GM12878 (cell line): ENCODE measurements at regions not wholly inside any gene's neighbourhood (a gene's known extent, or its start where the extent isn't known, plus 50 kb on each side); places are given as distances from the start of the nearest gene placed in this dataset.

ENCODE experiments used
- ATAC-seq: fragments of 200-7000 bp; cut with Tn5 transposase; 3 replicates; pipeline ENCODE4 v1.9.1; 2020; ENCODE audit warnings: mild to moderate bottlenecking, moderate library complexity
- BruUV-seq: library from RNA; stranded (reverse); fragments of 400-500 nt; replicated peaks from 2 replicates; lab custom pipeline; 2021; lab: Mats Ljungman, UMichigan
- CTCF ChIA-PET: fragments of 300-600 bp; sonication (Branson Sonifier 250); formaldehyde crosslinking; extraction: SDS; loops from one replicate; lab custom pipeline; 2021; ENCODE audit warnings: inconsistent platforms; lab: Yijun Ruan, JAX
- POLR2A ChIA-PET: fragments of 350-600 bp; formaldehyde crosslinking; extraction: SDS; loops from one replicate; lab custom pipeline; 2021; ENCODE audit warnings: inconsistent platforms; lab: Charles Lee
- RAD21 ChIA-PET: fragments of 300-600 bp; sonication (Branson Sonifier 250); formaldehyde crosslinking; loops from one replicate; lab custom pipeline; 2023; ENCODE audit warnings: antibody characterized with exemption; ENCODE audit not compliant: unreplicated experiment; lab: Charles Lee
- SMC1A ChIA-PET: fragments of 300-600 bp; sonication (Branson Sonifier 250); formaldehyde crosslinking; loops from one replicate; lab custom pipeline; 2023; ENCODE audit not compliant: unreplicated experiment, uncharacterized antibody; lab: Charles Lee
- DNase-seq: peaks from one replicate; pipeline ENCODE4 v3.0.0-alpha.2; 2011; ENCODE audit warnings: low read depth, low spot score
- FAIRE-seq: peaks from 3 replicates; lab custom pipeline; 2011; peaks lifted over from hg19 to GRCh38; lab: Jason Lieb, UNC
- H2AFZ ChIP-seq: 2 replicates; pipeline ENCODE4 v1.6.0; 2011; ENCODE audit warnings: low read depth, low read length, control low read depth; ENCODE audit not compliant: control insufficient read depth
- H3K27ac ChIP-seq: 2 replicates; pipeline ENCODE4 v1.5.1; 2011; ENCODE audit warnings: control low read depth; ENCODE audit not compliant: control insufficient read depth, insufficient read depth
- H3K27me3 ChIP-seq, 2 experiments: replicated peaks in 1 of 2; 2 replicates each; pipeline versions ENCODE4 v1.6.0 to v1.6.1; 2011; ENCODE audit warnings: low read length in 1 of 2; ENCODE audit not compliant: control insufficient read depth in 2 of 2, insufficient read depth in 2 of 2
- H3K36me3 ChIP-seq, 2 experiments: 2 replicates each; pipeline ENCODE4 v1.5.1; 2011; ENCODE audit warnings: low read length in 1 of 2; ENCODE audit not compliant: control insufficient read depth in 2 of 2, insufficient read depth in 2 of 2
- H3K4me1 ChIP-seq: 2 replicates; pipeline ENCODE4 v1.6.1; 2011; ENCODE audit warnings: mild to moderate bottlenecking, low read length, moderate library complexity, mixed read lengths; ENCODE audit not compliant: control insufficient read depth, insufficient read depth
- H3K4me2 ChIP-seq: 2 replicates; pipeline ENCODE4 v1.6.0; 2011; ENCODE audit warnings: control low read depth; ENCODE audit not compliant: control insufficient read depth, insufficient read depth
- H3K4me3 ChIP-seq: fragments of 200-600 bp; sonication (generic); 2 replicates; pipeline ENCODE4 v1.5.1; 2016
- H3K79me2 ChIP-seq: 2 replicates; pipeline ENCODE4 v1.6.0; 2011; ENCODE audit warnings: low read length; ENCODE audit not compliant: control insufficient read depth, insufficient read depth
- H3K9ac ChIP-seq: 2 replicates; pipeline ENCODE4 v1.8.0; 2011; ENCODE audit warnings: low read length, control low read depth, mixed read lengths; ENCODE audit not compliant: control insufficient read depth, insufficient read depth
- H3K9me3 ChIP-seq: replicated peaks from 3 replicates; pipeline ENCODE4 v1.5.1; 2011; ENCODE audit warnings: mild to moderate bottlenecking, low read length; ENCODE audit not compliant: control insufficient read depth, insufficient read depth
- H4K20me1 ChIP-seq: 2 replicates; pipeline ENCODE4 v1.6.0; 2011; ENCODE audit not compliant: control insufficient read depth, insufficient read depth
- CREB1 ChIP-seq: IDR thresholded peaks from 2 replicates; pipeline ENCODE4 v1.6.1; 2012; ENCODE audit warnings: low read depth, mild to moderate bottlenecking, inconsistent platforms
- EGR1 ChIP-seq, 2 experiments: IDR thresholded peaks; 1 replicate in 1 of 2; 2 replicates in 1 of 2; pipeline ENCODE4 v1.6.1; 2011 to 2012; ENCODE audit warnings: low read depth in 2 of 2, low read length in 2 of 2, borderline replicate concordance in 1 of 2, mild to moderate bottlenecking in 1 of 2, moderate library complexity in 1 of 2
- EP300 ChIP-seq, 2 experiments: fragments of 150-350 bp in 1 of 2; IDR thresholded peaks; 2 replicates each; pipeline ENCODE4 v1.6.1; 2011 to 2012; ENCODE audit warnings: low read depth in 2 of 2, low read length in 2 of 2, borderline replicate concordance in 1 of 2, improper control_type of control experiment in 1 of 2, inconsistent platforms in 1 of 2; ENCODE audit not compliant: control insufficient read depth in 1 of 2
- MEF2A ChIP-seq: IDR thresholded peaks from 2 replicates; pipeline ENCODE4 v1.6.1; 2011; ENCODE audit warnings: low read depth, mild to moderate bottlenecking, low read length, moderate library complexity; ENCODE audit not compliant: insufficient read depth
- NFYA ChIP-seq: IDR thresholded peaks from 2 replicates; pipeline ENCODE4 v1.6.1; 2011; ENCODE audit warnings: low read depth, mild to moderate bottlenecking, low read length, improper control_type of control experiment, borderline replicate concordance
- NR2C1 ChIP-seq: fragments of 450-650 bp; IDR thresholded peaks from 2 replicates; pipeline ENCODE4 v1.6.1; 2017; ENCODE audit warnings: antibody characterized with exemption, mild to moderate bottlenecking, moderate library complexity
- NR2C2 ChIP-seq: IDR thresholded peaks from 2 replicates; pipeline ENCODE4 v1.6.1; 2011; ENCODE audit warnings: borderline replicate concordance, low read depth; ENCODE audit not compliant: control insufficient read depth, insufficient read length
- PKNOX1 ChIP-seq: fragments of 450-650 bp; IDR thresholded peaks from 2 replicates; pipeline ENCODE4 v1.6.1; 2016; ENCODE audit warnings: mild to moderate bottlenecking
- RCOR1 ChIP-seq: conservative IDR thresholded peaks from 2 replicates; pipeline ENCODE4 v1.6.1; 2012; ENCODE audit warnings: low read depth, low read length, improper control_type of control experiment
- STAT1 ChIP-seq: fragments of 450-650 bp; conservative IDR thresholded peaks from 2 replicates; pipeline ENCODE4 v1.6.1; 2014; ENCODE audit warnings: antibody characterized with exemption, mild to moderate bottlenecking
- ZBTB4 ChIP-seq: fragments of 450-650 bp; formaldehyde crosslinking; IDR thresholded peaks from 2 replicates; pipeline ENCODE4 v1.4.0; 2022; ENCODE audit warnings: mild to moderate bottlenecking, moderate library complexity
- ZNF217 ChIP-seq: fragments of 450-650 bp; IDR thresholded peaks from 2 replicates; pipeline ENCODE4 v1.6.1; 2017; ENCODE audit warnings: antibody characterized with exemption, mild to moderate bottlenecking
- ZNF24 ChIP-seq: fragments of 450-650 bp; IDR thresholded peaks from 2 replicates; pipeline ENCODE4 v1.6.1; 2017; ENCODE audit warnings: antibody characterized with exemption, mild to moderate bottlenecking
- ZNF687 ChIP-seq: fragments of 450-650 bp; IDR thresholded peaks from 2 replicates; pipeline ENCODE4 v1.6.1; 2017; ENCODE audit warnings: mild to moderate bottlenecking, moderate library complexity
- WGBS: methylation state at CpG from one replicate; pipeline ENCODE4 v1.1.6; 2016; ENCODE audit warnings: low lambda C conversion rate; ENCODE audit not compliant: insufficient replicate concordance, insufficient coverage; ENCODE audit errors: missing lambda C conversion rate; 5-methylcytosine and 5-hydroxymethylcytosine counted together
- in situ Hi-C: fragments of 300-500 bp; cut with MboI; formaldehyde crosslinking; loops from 9 replicates; pipeline ENCODE4 v1.14.3; 2018; ENCODE audit warnings: mixed read lengths
- intact Hi-C: fragments of 100-400 bp; cut with micrococcal nuclease; formaldehyde crosslinking; loops from one replicate; pipeline ENCODE4 v1.14.2; 2022; ENCODE audit not compliant: unreplicated experiment
- TF ChIP-seq, protein P1 (sequence below): IDR thresholded peaks from 2 replicates; pipeline ENCODE4 v1.6.1; 2012; ENCODE audit warnings: low read depth, low read length, improper control_type of control experiment

- ChIA-PET POLR2A (no interaction called here), RAD21 (no interaction called here), CTCF (interaction anchor here (1.2 kb wide), 1 partner anchor 367 kb away, joined by 3 read pairs; no protein-coding TSS in a partner anchor), SMC1A (interaction anchor here (1.5 kb wide), 1 partner anchor 11 kb away, joined by 7 read pairs; no protein-coding TSS in a partner anchor)
- H2AFZ ChIP-seq = no peak overlapping the region
- no TSS peak for BruUV-seq
- no peaks in the 10 kb centered on the region for H3K4me1 ChIP-seq
- in situ Hi-C loops (no loop called here), intact Hi-C loops (no loop called here)
- FAIRE-seq = no peak
- no peak overlapping the region for H3K4me3 ChIP-seq
- no peaks in the 10 kb centered on the region for H4K20me1 ChIP-seq
- peaks cover 0 to 8% of the 10 kb centered on the region in 2 experiments; a peak in 2 of 4 replicates for H3K27me3 ChIP-seq
- H3K9ac ChIP-seq = no peak overlapping the region
- peaks cover 2% of the 10 kb centered on the region; the same call in 1 of the 3 replicates for H3K9me3 ChIP-seq
- WGBS = 0% methylated on average over 2 of the region's 2 CpGs
- no peak overlapping the region for H3K27ac ChIP-seq
- ATAC-seq = no peak
- H3K4me2 ChIP-seq = no peak overlapping the region
- no peak for DNase-seq
- no peaks in the 10 kb centered on the region for H3K36me3 ChIP-seq
- no peaks in the 10 kb centered on the region for H3K79me2 ChIP-seq
- TF ChIP-seq NR2C2 (no peak), EP300 (IDR thresholded peaks at IDR 0.05; ENCODE audit: borderline replicate concordance in 1 of 2, control insufficient read depth in 1 of 2, low read depth in 2 of 2, low read length in 2 of 2) (no peak), ZNF687 (no peak), EGR1 (IDR thresholded peaks at IDR 0.05; ENCODE audit: borderline replicate concordance in 1 of 2, low read depth in 2 of 2, low read length in 2 of 2) (no peak), RCOR1 (no peak), PKNOX1 (no peak), NR2C1 (no peak), ZNF217 (no peak), CREB1 (no peak), NFYA (no peak), ZNF24 (no peak), MEF2A (no peak), STAT1 (no peak), ZBTB4 (CRISPR knock-in tag) (no peak)
- TF ChIP-seq, protein P1, sequence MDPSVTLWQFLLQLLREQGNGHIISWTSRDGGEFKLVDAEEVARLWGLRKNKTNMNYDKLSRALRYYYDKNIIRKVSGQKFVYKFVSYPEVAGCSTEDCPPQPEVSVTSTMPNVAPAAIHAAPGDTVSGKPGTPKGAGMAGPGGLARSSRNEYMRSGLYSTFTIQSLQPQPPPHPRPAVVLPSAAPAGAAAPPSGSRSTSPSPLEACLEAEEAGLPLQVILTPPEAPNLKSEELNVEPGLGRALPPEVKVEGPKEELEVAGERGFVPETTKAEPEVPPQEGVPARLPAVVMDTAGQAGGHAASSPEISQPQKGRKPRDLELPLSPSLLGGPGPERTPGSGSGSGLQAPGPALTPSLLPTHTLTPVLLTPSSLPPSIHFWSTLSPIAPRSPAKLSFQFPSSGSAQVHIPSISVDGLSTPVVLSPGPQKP = no peak
Observed at GRCh38 chr15:69893086-69893485, 204.6 kb downstream of the TLE3 start.
